Endothelial cell of umbilical vein (primary cell): ENCODE measurements at regions not wholly inside any gene's neighbourhood (a gene's known extent, or its start where the extent isn't known, plus 50 kb on each side); places are given as distances from the start of the nearest gene placed in this dataset.

Experiments
- CTCF ChIP-seq, 2 donors: IDR thresholded peaks; 1 replicate in 1 of 2; 2 replicates in 1 of 2; pipeline ENCODE4 v1.5.1; 2011; ENCODE audit warnings: low read length in 2 of 2, mild to moderate bottlenecking in 2 of 2, moderate library complexity in 2 of 2, control low read depth in 1 of 2, inconsistent platforms in 1 of 2, low read depth in 1 of 2; ENCODE audit not compliant: insufficient read depth in 1 of 2; ENCODE audit errors: extremely low read depth in 1 of 2
- EZH2 ChIP-seq: IDR thresholded peaks from 2 replicates; pipeline ENCODE4 v1.6.1; 2012; ENCODE audit warnings: borderline replicate concordance, low read depth, mild to moderate bottlenecking, moderate library complexity, low read length, inconsistent platforms; ENCODE audit not compliant: severe bottlenecking
- FOS ChIP-seq: IDR thresholded peaks from 2 replicates; pipeline ENCODE4 v1.6.1; 2011; ENCODE audit warnings: mild to moderate bottlenecking, low read length, moderate library complexity, borderline replicate concordance; ENCODE audit not compliant: insufficient read depth
- GATA2 ChIP-seq: IDR thresholded peaks from 2 replicates; pipeline ENCODE4 v1.7.0; 2011; ENCODE audit warnings: low read depth, mild to moderate bottlenecking, moderate library complexity, mixed read lengths, low read length; ENCODE audit not compliant: insufficient read length, insufficient read depth
- JUN ChIP-seq: IDR thresholded peaks from 2 replicates; pipeline ENCODE4 v1.6.1; 2011; ENCODE audit warnings: borderline replicate concordance, low read depth; ENCODE audit not compliant: insufficient read length, insufficient read depth
- MAX ChIP-seq: IDR thresholded peaks from 2 replicates; pipeline ENCODE4 v1.6.1; 2011; ENCODE audit not compliant: insufficient read depth, insufficient read length
- POLR2A ChIP-seq: IDR thresholded peaks from 2 replicates; pipeline ENCODE4 v1.6.1; 2012; ENCODE audit warnings: low read depth, mild to moderate bottlenecking, control low read depth, low read length
- POLR2AphosphoS5 ChIP-seq: IDR thresholded peaks from 2 replicates; pipeline ENCODE4 v1.6.1; 2012; ENCODE audit warnings: low read depth, mild to moderate bottlenecking, control low read depth, low read length, moderate library complexity; ENCODE audit not compliant: insufficient read depth

- TF ChIP-seq EZH2 = no peak
- TF ChIP-seq CTCF (IDR thresholded peaks at IDR 0.05; ENCODE audit: extremely low read depth in 1 of 2, insufficient read depth in 1 of 2, low read depth in 1 of 2, low read length in 2 of 2) = no peak
- TF ChIP-seq MAX = no peak
- no peak for TF ChIP-seq JUN
- no peak for TF ChIP-seq POLR2A
- no peak for TF ChIP-seq POLR2AphosphoS5
- TF ChIP-seq GATA2 = no peak
- TF ChIP-seq FOS = no peak
Observed at GRCh38 chr10:31606841-31607240, 287.8 kb downstream of the ZEB1 start.
